ENCODE measurements at regions not wholly inside any gene's neighbourhood (a gene's known extent, or its start where the extent isn't known, plus 50 kb on each side); places are given as distances from the start of the nearest gene placed in this dataset.
"Not testable (repeated sequence)": the region's sequence is repeated elsewhere in the genome, so short reads cannot be mapped to it uniquely, and the experiment has no call there.

GRCh38 chr15:44817797-44818196 is 81.5 kb downstream of the TRIM69 start:
- DNase-seq = not testable (repeated sequence)

- DNase-seq = not testable (repeated sequence)
Measured at GRCh38 chr15:44819331-44819987, 83.1 kb downstream of the TRIM69 start.

DNA sequence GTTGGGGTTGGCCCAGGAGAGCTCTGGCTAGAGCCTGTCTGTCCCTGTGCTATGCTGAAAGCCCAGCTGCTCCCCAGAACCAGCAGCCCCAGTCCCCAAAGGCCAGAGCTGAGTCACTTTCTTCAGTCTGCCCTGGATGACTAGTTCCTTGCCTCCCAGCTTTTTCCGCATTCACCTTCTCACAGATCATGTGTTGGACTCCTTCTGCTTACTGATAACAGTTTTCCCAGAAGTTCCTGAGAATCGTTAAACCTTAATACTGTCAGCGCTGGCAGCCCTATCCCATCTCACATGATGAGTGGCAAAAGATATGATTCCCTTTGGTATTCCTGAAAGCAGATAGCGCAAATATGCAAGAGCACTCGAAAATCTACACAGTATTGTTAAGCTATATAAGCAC is 84.2 kb downstream of the TRIM69 start:
- not testable (repeated sequence) for DNase-seq

DNA sequence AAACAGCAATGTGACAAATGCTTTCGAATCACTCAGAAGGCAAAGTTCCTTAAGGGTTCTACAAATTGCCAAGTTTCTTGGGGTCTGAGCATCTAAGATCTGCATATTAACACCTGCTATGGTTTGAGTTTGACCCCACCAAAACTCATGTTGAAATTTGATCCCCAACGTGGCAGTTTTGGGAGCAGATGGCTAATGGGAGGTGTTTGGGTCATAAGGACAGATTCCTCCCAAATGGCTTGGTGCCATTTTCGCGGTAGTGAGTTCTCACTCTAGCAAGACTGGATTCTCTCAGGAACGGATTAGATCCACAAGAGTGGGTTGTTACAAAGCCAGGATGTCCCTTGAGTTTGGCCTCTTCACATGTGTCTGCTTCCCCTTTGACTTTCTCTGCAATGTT is 84.6 kb downstream of the TRIM69 start:
- not testable (repeated sequence) for DNase-seq

- not testable (repeated sequence) for DNase-seq
Measured at GRCh38 chr15:44824277-44825145, 88.2 kb downstream of the TRIM69 start.

DNA sequence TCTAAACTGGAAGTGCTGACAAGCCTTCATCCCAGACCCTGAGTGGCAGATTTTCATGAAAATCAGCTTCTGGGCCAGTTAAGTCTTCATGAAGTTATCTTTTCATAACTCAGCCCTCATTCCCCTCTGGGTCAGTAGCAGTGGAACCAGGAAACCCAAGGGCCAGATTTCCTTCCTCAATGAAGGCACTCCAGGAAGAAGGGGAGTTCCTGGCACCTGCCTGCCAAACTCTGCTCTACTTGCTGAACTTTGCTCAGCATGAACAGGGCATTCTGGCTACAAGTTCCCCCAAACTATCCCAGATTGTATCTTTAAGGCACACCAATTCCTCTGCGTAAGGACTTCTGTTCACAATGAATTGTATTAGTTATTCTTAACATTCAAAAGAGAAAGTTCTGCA is 90.3 kb downstream of the TRIM69 start:
- not testable (repeated sequence) for DNase-seq

GRCh38 chr15:44828229-44828914 is 92.0 kb downstream of the TRIM69 start:
- DNase-seq = not testable (repeated sequence)

DNA sequence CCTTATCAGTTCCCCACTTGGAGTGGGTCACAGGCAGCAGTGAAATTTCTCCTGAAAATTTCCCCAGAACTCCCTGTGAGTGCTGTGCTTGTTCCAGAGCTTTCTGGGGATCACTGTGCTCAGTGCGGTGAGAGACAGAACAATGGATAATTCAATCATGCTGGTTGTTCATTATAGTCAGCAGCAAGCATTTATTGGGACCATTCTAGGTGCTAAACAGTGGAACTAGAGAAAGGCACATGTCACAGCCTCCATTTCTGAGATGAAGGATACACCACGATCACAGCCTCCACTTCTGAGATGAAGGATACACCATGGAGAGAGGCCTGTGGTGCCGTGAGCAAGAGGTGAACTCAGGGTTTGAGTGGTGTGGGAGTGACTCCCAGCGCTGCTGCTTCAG is 92.8 kb downstream of the TRIM69 start:
- DNase-seq = not testable (repeated sequence)

GRCh38 chr15:44830692-44831408 is 94.5 kb downstream of the TRIM69 start:
- DNase-seq = not testable (repeated sequence)

DNA sequence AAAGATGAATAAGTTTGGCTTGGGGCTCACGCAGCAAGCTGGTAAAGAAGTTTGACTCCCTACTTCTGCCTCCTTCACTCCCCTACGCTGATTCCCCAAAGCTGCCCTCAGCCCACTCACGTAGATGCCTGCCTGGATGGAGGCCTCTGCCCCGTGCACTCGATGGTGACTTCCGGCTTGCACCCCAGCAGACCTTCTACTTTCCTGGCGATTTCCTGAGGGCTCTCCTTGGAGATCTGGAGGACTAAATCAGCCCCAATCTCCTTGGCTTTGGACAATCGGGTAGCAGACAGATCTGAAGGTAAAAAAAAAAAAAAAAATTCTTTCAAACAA is 95.0 kb downstream of the TRIM69 start:
- DNase-seq = not testable (repeated sequence)

DNA sequence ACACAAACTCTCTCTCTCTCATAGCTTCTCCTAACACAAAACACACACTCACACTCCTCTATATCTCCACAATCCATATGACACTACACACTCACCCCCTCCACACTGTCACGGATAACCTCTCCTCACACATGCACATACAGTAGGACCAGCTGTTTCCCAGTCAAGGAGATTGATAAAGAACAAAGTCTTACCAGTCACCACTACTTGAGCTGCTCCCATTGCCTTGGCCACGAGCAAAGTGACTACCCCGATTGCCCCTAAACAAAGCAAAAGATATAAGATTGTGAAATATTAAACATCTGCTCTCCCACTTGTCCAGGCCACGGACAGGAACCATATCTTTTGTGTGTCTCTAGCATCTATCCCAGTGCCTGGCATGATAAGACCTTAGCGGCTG is 95.8 kb downstream of the TRIM69 start:
- not testable (repeated sequence) for DNase-seq

DNA sequence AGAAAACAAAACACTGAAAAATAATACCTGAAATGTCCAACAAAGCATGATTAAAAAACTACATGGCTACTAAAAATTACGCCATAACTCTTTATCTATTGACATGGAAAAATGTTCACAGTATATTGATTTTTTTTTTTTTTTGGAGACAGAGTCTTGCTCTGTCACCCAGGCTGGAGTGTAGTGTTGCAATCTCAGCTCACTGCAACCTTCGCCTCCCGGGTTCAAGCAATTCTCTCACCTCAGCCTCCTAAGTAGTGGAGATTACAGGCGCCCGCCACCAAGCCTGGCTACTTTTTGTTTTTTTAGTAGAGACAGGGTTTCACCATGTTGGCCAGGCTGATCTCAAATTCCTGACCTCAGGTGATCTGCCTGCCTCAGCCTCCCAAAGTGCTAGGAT is 96.8 kb downstream of the TRIM69 start:
- DNase-seq = not testable (repeated sequence)

DNA sequence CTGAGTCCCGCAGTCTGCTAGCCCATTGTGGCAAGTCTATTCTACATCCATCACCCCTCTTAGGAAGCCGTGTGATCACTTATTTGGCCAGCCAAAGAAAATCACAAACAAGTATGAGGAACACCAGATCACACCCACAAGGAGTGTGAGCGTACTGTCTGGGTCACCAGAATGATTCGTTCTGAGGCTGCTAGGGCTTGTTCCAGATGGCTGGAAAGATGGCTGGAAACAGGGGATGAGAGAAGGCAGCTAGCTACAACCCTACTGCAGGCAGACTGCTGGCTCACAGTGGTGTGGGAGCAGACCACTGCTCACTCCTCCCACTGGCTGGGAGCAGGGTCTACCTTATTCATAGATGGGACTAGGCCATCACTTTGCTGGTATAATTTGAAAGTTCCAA is 97.4 kb downstream of the TRIM69 start:
- not testable (repeated sequence) for DNase-seq

GRCh38 chr15:44835082-44835481 is 98.8 kb downstream of the TRIM69 start:
- not testable (repeated sequence) for DNase-seq

DNA sequence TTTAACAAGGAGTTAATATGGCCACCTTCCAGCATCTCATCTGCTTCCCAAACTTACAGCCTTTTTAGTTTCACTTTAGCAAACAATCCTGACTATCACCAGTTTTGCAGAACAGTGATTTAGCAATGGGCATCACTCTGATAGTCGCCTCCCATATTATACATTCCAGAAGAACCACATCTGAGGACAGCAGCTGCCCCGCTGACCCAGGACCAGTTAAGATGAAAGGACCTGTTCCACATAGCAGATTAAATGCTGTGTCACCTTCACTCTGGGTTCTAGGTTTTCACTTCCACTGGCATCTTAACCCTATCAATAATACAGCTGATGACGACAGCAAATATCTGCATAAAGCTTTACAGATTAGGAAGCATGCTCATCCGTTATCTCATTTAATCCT is 99.8 kb downstream of the TRIM69 start:
- no peak for DNase-seq

DNA sequence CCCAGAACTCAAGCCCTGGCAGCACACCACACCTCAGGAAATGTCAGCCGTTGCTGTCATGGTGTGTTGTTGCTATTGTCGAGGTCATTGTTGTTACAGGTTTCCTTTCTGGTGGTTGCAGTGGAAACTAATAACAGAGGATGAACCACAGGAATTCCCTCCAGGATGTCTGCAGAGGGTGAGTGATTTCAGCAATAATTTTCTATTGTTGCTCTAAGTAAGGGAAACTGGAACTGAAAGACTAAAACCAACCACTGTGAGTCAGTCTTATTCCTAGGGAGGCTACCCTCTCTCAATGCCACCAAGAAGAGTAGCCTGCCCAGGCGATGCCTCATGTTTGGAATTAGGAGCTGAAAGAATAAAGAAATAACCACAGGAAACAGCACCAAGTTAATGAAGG is 102.6 kb downstream of the TRIM69 start:
- not testable (repeated sequence) for DNase-seq

- not testable (repeated sequence) for DNase-seq
Measured at GRCh38 chr15:44841762-44842161, 105.4 kb downstream of the TRIM69 start.

- not testable (repeated sequence) for DNase-seq
Measured at GRCh38 chr15:44842883-44843282, 106.6 kb downstream of the TRIM69 start.

DNA sequence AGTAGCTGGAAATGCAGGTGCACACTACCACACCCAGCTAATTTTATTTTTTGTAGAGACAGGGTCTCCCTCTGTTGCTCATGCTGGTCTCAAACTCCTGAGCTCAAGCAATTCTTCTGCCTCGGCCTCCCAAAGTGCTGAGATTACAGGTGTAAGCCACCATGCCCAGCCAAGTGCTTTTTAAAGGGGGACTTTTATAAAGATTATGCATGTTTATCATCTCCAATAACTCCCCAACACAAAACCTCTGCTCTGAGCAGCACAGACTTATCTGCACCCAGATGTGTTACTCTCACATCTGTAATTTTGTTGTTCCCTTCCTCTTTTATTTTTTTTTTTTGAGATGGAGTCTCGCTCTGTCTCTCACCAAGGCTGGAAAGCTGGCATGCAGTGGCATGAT is 108.6 kb downstream of the TRIM69 start:
- not testable (repeated sequence) for DNase-seq

- not testable (repeated sequence) for DNase-seq
Measured at GRCh38 chr15:44846156-44846555, 109.8 kb downstream of the TRIM69 start.

DNA sequence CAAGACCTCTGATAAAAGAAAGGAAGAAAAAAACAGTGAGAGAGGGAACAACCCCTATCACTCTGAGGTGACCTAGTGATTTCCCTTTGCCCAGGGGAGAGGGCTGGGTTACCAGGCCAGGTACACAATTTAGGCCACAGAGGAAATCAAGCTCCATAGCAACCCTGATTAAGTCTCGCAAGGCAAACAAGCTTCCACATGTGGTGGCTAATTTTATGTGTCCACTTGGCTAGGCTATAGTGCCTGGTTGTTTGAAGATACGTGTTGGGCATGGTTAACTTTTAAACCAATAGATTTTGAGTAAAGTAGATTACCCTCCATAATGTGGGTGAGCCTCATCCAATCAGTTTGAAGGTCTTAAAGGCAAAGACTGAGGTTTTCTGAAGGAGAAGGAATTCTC is 108.9 kb upstream of the TERB2 start:
- DNase-seq = not testable (repeated sequence)

- DNase-seq = not testable (repeated sequence)
Measured at GRCh38 chr15:44848859-44849258, 107.6 kb upstream of the TERB2 start.
